ENCODE measurements at regions not wholly inside any gene's neighbourhood (a gene's known extent, or its start where the extent isn't known, plus 50 kb on each side); places are given as distances from the start of the nearest gene placed in this dataset.

DNA sequence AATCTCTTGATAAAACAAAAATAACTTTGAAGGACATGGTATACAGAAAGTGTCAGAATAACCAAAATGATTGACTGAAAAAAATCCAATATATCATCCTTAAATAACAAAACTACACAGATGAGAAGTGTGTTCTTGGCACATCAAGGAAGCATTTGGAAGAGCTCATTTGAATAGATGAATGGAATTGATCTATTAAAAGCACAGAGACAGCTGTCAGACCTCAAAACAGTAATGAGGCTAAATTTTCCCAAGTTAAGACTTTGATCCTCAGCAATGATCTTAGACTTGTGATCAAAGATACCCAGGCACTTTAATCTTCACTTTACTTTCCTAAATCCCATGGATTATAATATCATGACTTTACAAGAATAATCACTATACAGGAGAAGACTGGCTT lies 395.4 kb upstream of the NFE2L3 start:
- TF ChIP-seq, protein P1, sequence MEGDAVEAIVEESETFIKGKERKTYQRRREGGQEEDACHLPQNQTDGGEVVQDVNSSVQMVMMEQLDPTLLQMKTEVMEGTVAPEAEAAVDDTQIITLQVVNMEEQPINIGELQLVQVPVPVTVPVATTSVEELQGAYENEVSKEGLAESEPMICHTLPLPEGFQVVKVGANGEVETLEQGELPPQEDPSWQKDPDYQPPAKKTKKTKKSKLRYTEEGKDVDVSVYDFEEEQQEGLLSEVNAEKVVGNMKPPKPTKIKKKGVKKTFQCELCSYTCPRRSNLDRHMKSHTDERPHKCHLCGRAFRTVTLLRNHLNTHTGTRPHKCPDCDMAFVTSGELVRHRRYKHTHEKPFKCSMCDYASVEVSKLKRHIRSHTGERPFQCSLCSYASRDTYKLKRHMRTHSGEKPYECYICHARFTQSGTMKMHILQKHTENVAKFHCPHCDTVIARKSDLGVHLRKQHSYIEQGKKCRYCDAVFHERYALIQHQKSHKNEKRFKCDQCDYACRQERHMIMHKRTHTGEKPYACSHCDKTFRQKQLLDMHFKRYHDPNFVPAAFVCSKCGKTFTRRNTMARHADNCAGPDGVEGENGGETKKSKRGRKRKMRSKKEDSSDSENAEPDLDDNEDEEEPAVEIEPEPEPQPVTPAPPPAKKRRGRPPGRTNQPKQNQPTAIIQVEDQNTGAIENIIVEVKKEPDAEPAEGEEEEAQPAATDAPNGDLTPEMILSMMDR (IDR thresholded peaks at IDR 0.05; ENCODE audit: borderline replicate concordance, control extremely low read depth, extremely low read depth, insufficient read depth, missing control alignments), result no peak
- no peak for DNase-seq (ENCODE audit: low spot score)
- in situ Hi-C loops (cut with MboI; ENCODE audit: low sequenced_read_pairs, unreplicated experiment), result no loop called here

DNA sequence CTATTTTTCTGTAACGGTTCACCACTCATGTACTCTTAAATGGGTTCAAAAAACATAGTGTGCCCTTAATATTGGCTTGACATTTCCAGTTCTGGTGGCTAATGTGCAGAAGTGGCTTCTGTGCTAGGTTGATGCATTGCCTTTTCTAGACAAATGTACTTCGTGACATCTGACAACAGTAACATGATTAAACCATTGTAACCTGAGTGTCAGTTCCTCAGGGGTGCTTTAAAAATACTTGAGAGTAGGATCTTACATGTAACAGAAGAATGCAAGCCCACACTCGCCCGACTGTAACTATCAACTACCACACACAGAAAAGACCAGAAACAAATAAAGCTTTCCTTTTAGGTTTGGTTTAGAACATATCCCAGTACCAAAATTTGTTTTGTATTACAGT lies 393.4 kb upstream of the NFE2L3 start:
- TF ChIP-seq, protein P1 (IDR thresholded peaks at IDR 0.05; ENCODE audit: borderline replicate concordance, control extremely low read depth, extremely low read depth, insufficient read depth, missing control alignments), result no peak
- in situ Hi-C loops (cut with MboI; ENCODE audit: low sequenced_read_pairs, unreplicated experiment), result no loop called here
- DNase-seq (ENCODE audit: low spot score), result no peak

DNA sequence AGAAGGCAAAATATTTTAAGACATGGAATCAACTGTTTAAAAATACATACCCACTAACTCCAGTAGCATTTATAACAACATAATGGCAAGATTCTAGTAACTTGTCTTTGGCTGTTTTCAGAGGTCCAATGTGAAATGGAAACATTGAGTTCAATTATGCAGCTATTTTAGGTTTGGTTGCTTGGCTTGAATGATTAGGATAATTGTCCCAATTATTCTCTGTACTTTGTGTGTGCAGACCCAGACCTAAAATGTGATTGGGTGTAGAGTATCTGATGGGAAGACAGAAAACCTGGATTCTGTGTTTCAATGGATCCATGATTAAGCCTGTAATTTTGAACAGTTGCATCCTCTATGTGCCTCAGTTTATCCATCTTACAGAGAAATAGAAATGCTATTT lies 392.7 kb upstream of the NFE2L3 start:
- TF ChIP-seq, protein P1 (IDR thresholded peaks at IDR 0.05; ENCODE audit: borderline replicate concordance, control extremely low read depth, extremely low read depth, insufficient read depth, missing control alignments), result no peak
- in situ Hi-C loops (cut with MboI; ENCODE audit: low sequenced_read_pairs, unreplicated experiment), result no loop called here
- DNase-seq (ENCODE audit: low spot score), result no peak

DNA sequence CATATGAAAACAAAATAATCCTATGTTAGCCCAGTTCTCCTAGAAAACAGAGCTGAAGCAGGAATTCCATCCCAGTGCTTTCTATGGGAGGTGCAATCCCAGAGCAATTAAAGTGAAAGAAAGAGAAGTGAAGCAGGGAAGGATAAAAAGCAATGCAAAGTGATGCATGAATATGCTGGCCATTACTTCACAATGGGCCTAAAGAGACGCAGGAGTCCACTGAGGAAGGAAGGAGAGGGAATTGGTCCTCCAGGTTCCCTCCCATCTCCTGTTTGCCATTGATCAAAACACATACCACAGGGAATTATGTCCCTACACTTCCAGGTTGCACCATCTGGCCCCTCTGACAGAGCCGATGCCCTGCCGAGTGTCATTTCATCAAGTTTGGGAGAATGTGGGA lies 392.2 kb upstream of the NFE2L3 start:
- DNase-seq (ENCODE audit: low spot score), result no peak
- in situ Hi-C loops (cut with MboI; ENCODE audit: low sequenced_read_pairs, unreplicated experiment), result no loop called here
- TF ChIP-seq, protein P1 (IDR thresholded peaks at IDR 0.05; ENCODE audit: borderline replicate concordance, control extremely low read depth, extremely low read depth, insufficient read depth, missing control alignments), result no peak

DNA sequence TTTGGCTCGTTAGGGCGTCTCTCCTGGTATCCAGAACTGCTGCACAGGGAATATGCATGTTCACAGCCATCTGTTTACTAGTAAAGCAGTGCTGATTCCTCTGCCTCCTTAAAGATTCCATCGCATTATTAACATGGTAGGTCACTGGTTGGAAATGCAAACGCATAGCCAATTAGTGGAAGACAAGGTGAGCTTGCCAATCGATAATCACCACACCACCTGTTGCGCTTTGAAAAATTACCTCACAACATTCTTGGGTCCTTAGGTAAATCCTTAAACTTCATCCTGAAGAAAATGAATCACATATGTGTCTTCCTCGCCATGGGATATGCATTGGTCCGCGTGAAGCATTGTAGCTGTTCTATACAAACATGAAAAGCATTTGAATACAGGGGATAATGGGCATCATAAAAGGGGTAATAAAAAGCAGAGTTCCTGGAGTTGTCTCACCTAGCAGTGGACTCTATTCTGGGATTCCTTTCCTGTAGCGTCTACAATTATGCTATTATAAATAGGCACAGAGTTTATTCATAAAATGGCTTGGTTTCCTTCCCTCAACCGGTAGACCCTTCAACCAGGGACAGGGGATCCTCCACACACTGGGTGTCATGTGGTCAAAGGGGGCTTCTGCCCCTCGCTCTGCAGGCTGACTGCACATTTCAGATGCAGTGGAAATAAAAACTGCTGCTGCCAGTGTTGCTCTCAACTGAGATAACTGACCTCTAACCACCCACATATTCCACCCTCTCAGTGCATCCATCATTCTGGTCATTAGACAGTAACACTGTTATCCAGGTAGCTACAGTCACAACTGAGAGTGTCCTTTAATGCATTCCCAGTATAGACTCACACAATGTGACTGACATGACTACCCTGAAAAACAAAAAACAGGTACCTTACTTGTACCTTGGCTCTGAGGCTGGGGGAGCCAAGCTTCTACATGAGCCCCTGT lies 389.2 kb upstream of the NFE2L3 start:
- in situ Hi-C loops (cut with MboI; ENCODE audit: low sequenced_read_pairs, unreplicated experiment), result no loop called here
- TF ChIP-seq, protein P1 (IDR thresholded peaks at IDR 0.05; ENCODE audit: borderline replicate concordance, control extremely low read depth, extremely low read depth, insufficient read depth, missing control alignments), result no peak
- DNase-seq (ENCODE audit: low spot score), result no peak

DNA sequence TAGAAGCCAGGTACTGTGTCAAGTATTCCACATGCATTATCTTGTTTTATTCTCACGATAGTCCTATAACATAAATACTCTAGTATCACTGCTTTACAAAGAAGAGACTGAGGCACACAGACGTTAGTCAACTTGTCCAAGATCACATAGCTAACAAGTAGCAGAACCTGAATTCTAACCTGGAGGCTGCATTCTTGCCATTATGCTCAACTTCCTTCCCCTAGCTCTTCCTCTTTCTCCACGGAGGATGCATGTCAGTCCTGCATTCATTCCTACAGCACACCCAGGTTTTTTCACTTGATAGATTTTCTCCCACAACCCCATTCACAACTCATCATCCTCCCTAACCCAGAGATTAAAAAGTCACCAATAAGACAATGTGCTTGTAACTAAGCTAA lies 388.5 kb upstream of the NFE2L3 start:
- DNase-seq (ENCODE audit: low spot score), result no peak
- TF ChIP-seq, protein P1 (IDR thresholded peaks at IDR 0.05; ENCODE audit: borderline replicate concordance, control extremely low read depth, extremely low read depth, insufficient read depth, missing control alignments), result no peak
- in situ Hi-C loops (cut with MboI; ENCODE audit: low sequenced_read_pairs, unreplicated experiment), result no loop called here
